Stimulated activated naive CD8-positive, alpha-beta T cell treated with anti-CD3 and anti-CD28 coated beads, Interleukin-15, amount 100 ng/mL, for 72 hours (primary cell): ENCODE measurements at regions not wholly inside any gene's neighbourhood (a gene's known extent, or its start where the extent isn't known, plus 50 kb on each side); places are given as distances from the start of the nearest gene placed in this dataset.
"Not testable (repeated sequence)": the region's sequence is repeated elsewhere in the genome, so short reads cannot be mapped to it uniquely, and the experiment has no call there.

Experiments used
- ATAC-seq: fragments of 150-1000 bp; cut with Tn5 transposase; 2 replicates; pipeline ENCODE4 v1.10.0; 2021; ENCODE audit warnings: mild to moderate bottlenecking, moderate library complexity
- DNase-seq, 2 donors: peaks; one replicate each; pipeline ENCODE4 v3.0.0; 2021 to 2022
- H3K27ac Mint-ChIP-seq, 2 donors: one replicate each; pipeline ENCODE4 v1.8.0; 2022; ENCODE audit warnings: mild to moderate bottlenecking in 2 of 2, mixed read lengths in 2 of 2, moderate library complexity in 2 of 2
- H3K27me3 Mint-ChIP-seq: one replicate; pipeline ENCODE4 v1.8.0; 2022; ENCODE audit warnings: mixed read lengths
- H3K4me1 Mint-ChIP-seq: one replicate; pipeline ENCODE4 v1.8.0; 2022; ENCODE audit warnings: mild to moderate bottlenecking, mixed read lengths
- H3K4me3 Mint-ChIP-seq, 2 donors: one replicate each; pipeline ENCODE4 v1.8.0; 2022; ENCODE audit warnings: mild to moderate bottlenecking in 2 of 2, mixed read lengths in 2 of 2, moderate library complexity in 1 of 2
- H3K9me3 Mint-ChIP-seq, 2 donors: one replicate each; pipeline ENCODE4 v1.8.0; 2022; ENCODE audit warnings: mixed read lengths in 2 of 2

- H3K27ac Mint-ChIP-seq, result no peak overlapping the region
- no peaks in the 10 kb centered on the region for H3K4me1 Mint-ChIP-seq
- DNase-seq (no peak), ATAC-seq (no peak)
- peaks cover 7% of the 10 kb centered on the region for H3K27me3 Mint-ChIP-seq
- H3K9me3 Mint-ChIP-seq, result peaks cover 0 to 7% of the 10 kb centered on the region in 2 donors
- H3K4me3 Mint-ChIP-seq, result no peak overlapping the region
Observed at GRCh38 chr14:23895053-23895419, 58.5 kb upstream of the DHRS4 start.

DNA sequence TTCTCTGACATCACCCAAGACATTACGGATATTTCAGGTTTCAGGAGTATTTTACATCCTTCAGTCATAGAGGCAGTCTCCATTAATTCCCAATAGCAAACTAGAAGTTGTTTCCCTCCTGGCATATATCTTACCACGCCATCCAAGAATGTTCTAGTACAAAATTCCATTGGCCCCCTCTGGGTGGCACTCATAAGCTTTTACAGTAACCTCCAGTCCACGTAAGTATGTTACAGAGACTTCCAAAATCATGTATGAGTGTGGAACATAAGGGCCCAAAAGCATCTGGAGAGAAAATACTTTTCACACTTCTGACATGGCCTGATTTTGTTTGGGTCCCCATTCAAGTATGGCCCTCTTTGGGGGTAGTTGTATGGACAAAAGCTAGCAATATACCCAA is 58.1 kb upstream of the DHRS4 start:
- Mint-ChIP-seq H3K4me3 (no peak overlapping the region), H3K27ac (no peak overlapping the region), H3K9me3 (peaks cover 0 to 7% of the 10 kb centered on the region in 2 donors), H3K4me1 (no peaks in the 10 kb centered on the region), H3K27me3 (peaks cover 10% of the 10 kb centered on the region)
- no peak for ATAC-seq
- DNase-seq, result no peak

DNA sequence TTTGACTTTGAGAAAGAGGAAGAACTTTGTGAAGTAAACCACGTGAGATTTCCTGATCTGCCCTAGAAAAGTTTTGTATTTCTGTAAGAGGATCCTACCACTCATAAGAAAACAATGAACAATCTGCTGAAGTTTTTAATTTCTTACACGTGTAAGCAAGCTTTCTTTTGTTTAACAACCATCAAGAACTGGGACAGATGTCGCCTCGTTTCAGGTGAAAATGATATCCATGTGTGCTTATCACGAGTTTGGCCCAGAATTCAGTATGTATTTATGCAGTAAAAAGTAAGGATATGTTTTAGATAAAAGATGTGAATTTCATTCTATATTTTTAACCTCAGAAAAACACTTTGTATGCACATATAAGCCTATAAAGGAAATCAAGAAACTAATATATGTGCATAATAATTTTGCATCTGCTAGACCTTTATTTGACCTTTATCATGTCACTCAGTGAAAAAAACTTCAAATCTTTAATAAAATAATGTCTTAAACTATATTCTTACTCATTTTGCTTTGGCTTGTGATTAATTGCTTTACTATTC is 56.9 kb upstream of the DHRS4 start:
- H3K4me3 Mint-ChIP-seq, result no peak overlapping the region
- no peak for DNase-seq
- no peak for ATAC-seq
- peaks cover 0 to 7% of the 10 kb centered on the region in 2 donors for H3K9me3 Mint-ChIP-seq
- H3K27ac Mint-ChIP-seq, result no peak overlapping the region
- peaks cover 19% of the 10 kb centered on the region for H3K27me3 Mint-ChIP-seq
- H3K4me1 Mint-ChIP-seq, result no peaks in the 10 kb centered on the region

GRCh38 chr14:23897291-23897690 is 56.3 kb upstream of the DHRS4 start:
- not testable (repeated sequence) for H3K27ac Mint-ChIP-seq, H3K4me1 Mint-ChIP-seq, H3K4me3 Mint-ChIP-seq, H3K9me3 Mint-ChIP-seq, ATAC-seq, DNase-seq
- peaks cover 19% of the 10 kb centered on the region for H3K27me3 Mint-ChIP-seq

DNA sequence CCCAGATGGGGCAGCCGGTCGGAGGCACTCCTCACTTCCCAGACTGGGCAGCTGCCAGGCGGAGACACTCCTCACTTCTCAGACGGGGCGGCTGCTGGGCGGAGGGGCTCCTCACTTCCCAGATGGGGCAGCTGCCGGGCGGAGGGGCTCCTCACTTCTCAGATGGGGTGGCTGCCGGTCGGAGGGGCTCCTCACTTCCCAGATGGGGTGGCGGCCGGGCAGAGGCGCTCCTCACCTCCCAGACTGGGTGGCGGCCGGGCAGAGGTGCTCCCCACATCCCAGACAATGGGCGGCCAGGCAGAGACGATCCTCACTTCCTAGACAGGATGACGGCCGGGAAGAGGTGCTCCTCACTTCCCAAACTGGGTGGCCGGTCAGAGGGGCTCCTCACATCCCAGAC is 55.2 kb upstream of the DHRS4 start:
- not testable (repeated sequence) for ATAC-seq, H3K27ac Mint-ChIP-seq, H3K4me3 Mint-ChIP-seq, H3K4me1 Mint-ChIP-seq, H3K9me3 Mint-ChIP-seq, DNase-seq
- peaks cover 19% of the 10 kb centered on the region for H3K27me3 Mint-ChIP-seq

DNA sequence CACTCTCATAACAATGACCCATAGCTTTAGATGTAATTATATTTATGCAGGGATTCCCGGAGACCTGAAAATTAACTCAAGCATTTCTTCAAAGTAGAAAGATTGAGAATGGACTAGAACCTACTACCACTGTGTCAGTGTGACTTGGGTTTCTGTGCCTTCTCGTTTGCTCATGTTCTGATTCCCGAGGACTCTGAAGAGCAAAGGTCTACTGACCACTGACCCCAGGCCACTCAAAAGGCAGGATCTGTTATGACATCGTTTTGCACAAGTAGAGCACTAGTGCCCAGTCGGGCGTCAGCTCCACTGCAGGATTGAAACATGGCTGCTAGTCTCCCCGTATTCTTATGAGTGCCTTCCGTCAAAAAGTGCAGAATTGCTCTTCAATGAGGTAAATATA is 53.8 kb upstream of the DHRS4 start:
- H3K9me3 Mint-ChIP-seq, result peaks cover 0 to 7% of the 10 kb centered on the region in 2 donors
- peaks cover 19% of the 10 kb centered on the region for H3K27me3 Mint-ChIP-seq
- H3K4me1 Mint-ChIP-seq, result no peaks in the 10 kb centered on the region
- H3K4me3 Mint-ChIP-seq, result no peak overlapping the region
- H3K27ac Mint-ChIP-seq, result no peak overlapping the region
- ATAC-seq, result no peak
- DNase-seq, result no peak

DNA sequence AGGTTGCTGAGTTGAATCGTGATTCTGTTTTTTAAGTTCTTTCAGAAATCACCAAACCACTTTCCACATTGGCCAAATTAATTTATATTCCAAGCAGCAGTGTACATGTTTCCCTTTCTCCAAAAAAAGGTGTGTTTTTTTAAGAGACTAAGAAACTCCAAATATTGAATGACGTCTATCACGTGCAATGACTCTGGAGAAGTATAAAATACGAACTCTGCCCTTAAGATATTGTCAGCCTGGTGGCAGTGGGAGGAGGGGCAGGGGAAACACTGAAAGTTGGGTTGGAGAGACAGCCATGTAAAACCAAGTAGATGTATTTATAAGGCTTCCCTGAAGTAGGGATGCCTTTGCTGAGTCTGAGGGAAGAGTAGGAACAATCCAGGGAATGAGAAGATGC is 50.1 kb upstream of the DHRS4 start:
- Mint-ChIP-seq H3K27ac (no peak overlapping the region), H3K4me1 (no peaks in the 10 kb centered on the region), H3K27me3 (peaks cover 29% of the 10 kb centered on the region), H3K4me3 (no peak overlapping the region), H3K9me3 (peaks cover 0 to 7% of the 10 kb centered on the region in 2 donors)
- DNase-seq (no peak), ATAC-seq (no peak)
